Activated naive CD4-positive, alpha-beta T cell treated with anti-CD3 and anti-CD28 coated beads, Interleukin-2, amount 10 ng/mL, durations not matched to agents 7 days and 5 days (primary cell): ENCODE measurements at regions not wholly inside any gene's neighbourhood (a gene's known extent, or its start where the extent isn't known, plus 50 kb on each side); places are given as distances from the start of the nearest gene placed in this dataset.
"Not testable (repeated sequence)": the region's sequence is repeated elsewhere in the genome, so short reads cannot be mapped to it uniquely, and the experiment has no call there.

Experiments
- CTCF ChIA-PET: fragments of 350-600 bp; sonication (Branson Sonifier 250); formaldehyde crosslinking; loops from one replicate; lab custom pipeline; 2021; ENCODE audit warnings: antibody characterized with exemption; lab: Charles Lee
- DNase-seq: peaks from one replicate; pipeline ENCODE4 v3.0.0-alpha.2; 2020
- H3K27ac Mint-ChIP-seq: one replicate; pipeline ENCODE4 v1.8.0; 2021; ENCODE audit warnings: mild to moderate bottlenecking, moderate library complexity, mixed read lengths
- H3K27me3 Mint-ChIP-seq: one replicate; pipeline ENCODE4 v1.8.0; 2021; ENCODE audit warnings: mild to moderate bottlenecking, mixed read lengths
- H3K36me3 Mint-ChIP-seq: one replicate; pipeline ENCODE4 v1.8.0; 2021; ENCODE audit warnings: mixed read lengths
- H3K4me1 Mint-ChIP-seq: one replicate; pipeline ENCODE4 v1.8.0; 2021; ENCODE audit warnings: mixed read lengths
- H3K4me3 Mint-ChIP-seq: one replicate; pipeline ENCODE4 v1.8.0; 2021; ENCODE audit warnings: mild to moderate bottlenecking, moderate library complexity, mixed read lengths
- H3K9me3 Mint-ChIP-seq: one replicate; pipeline ENCODE4 v1.8.0; 2021; ENCODE audit warnings: mixed read lengths

DNA sequence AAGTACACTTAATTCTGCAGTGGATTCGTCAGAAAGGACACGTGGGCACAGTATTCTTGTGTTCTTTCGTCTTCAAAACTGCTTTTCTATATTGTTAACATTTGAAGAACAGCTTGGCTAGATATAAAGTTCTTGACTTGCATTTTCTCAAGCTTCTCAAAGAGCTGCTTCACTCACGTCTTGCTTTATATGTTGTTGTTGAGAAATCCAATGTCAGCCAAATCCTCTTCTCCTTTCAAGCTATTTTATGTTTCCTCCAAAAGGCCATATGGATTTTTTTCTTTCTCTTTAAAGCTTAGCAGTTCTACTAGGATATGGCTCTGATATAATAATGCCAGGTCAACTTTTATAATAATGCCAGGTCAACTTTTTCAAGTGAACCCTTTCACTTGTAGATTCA lies 65.5 kb upstream of the CYP1B1 start:
- Mint-ChIP-seq H3K4me1 (no peaks in the 10 kb centered on the region), H3K27ac (no peak overlapping the region), H3K9me3 (no peaks in the 10 kb centered on the region), H3K27me3 (peaks cover 11% of the 10 kb centered on the region), H3K36me3 (no peaks in the 10 kb centered on the region), H3K4me3 (no peak overlapping the region)
- CTCF ChIA-PET, result interaction anchor here (1.8 kb wide), 1 partner anchor 25 kb away, joined by 4 read pairs; no protein-coding TSS in a partner anchor
- no peak for DNase-seq

DNA sequence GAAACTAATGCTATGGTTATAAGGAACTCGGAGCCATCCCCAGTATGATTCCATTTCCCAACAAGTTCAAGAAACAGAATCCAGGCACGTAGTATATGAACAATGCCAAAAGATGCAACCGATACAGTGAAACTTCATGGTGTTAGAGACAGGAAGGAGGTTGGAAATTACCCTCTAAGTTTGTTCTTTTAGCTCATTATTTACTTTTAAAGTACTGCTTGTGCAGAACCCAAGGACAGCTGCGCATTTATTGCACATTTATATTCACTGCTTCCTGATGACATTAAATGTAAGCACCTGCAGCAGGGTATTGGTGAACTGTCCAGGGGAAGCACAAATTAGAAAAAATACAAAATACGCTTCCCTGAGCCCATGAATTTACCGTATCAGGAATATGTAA lies 63.0 kb upstream of the CYP1B1 start:
- Mint-ChIP-seq H3K9me3 (peaks cover 2% of the 10 kb centered on the region), H3K4me3 (no peak overlapping the region), H3K4me1 (no peaks in the 10 kb centered on the region), H3K27ac (no peak overlapping the region), H3K27me3 (peaks cover 11% of the 10 kb centered on the region), H3K36me3 (no peaks in the 10 kb centered on the region)
- CTCF ChIA-PET, result no interaction called here
- DNase-seq, result no peak

DNA sequence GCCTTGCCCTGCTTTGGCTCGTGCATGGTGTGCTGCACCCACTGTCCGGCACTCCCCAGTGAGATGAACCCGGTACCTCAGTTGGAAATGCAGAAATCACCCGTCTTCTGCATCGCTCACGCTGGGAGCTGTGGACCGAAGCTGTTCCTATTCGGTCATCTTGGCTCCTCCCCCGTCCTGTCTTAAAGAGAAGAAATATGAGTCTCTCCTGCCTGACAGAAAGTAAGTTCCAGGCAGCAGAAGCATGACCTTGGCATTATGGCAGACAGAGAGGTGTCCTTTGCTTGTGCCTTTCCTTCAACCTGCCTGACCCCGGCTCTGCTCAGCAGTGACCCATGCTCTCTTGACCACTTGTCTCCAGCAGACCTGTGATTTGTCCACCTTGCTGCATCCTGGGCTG lies 62.5 kb upstream of the CYP1B1 start:
- CTCF ChIA-PET, result no interaction called here
- H3K9me3 Mint-ChIP-seq, result peaks cover 2% of the 10 kb centered on the region
- H3K27me3 Mint-ChIP-seq, result peaks cover 11% of the 10 kb centered on the region
- no peak for DNase-seq
- no peak overlapping the region for H3K4me3 Mint-ChIP-seq
- H3K36me3 Mint-ChIP-seq, result no peaks in the 10 kb centered on the region
- H3K27ac Mint-ChIP-seq, result no peak overlapping the region
- H3K4me1 Mint-ChIP-seq, result no peaks in the 10 kb centered on the region

DNA sequence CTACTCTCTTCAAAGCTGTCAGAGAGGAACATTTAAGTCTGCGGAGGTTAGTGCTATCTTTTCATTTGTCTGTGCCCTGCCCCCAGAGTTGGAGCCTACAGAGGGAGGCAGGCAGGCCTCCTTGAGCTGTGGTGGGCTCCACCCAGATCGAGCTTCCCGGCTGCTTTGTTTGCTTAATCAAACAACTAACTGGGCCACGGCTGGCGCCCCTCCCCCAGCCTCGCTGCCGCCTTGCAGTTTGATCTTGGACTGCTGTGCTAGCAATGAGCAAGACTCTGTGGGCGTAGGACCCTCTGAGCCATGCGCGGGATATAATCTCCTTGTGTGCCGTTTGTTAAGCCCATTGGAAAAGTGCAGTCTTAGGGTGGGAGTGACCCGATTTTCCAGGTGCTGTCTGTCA lies 62.0 kb upstream of the CYP1B1 start:
- H3K27ac Mint-ChIP-seq, H3K4me1 Mint-ChIP-seq, DNase-seq, H3K36me3 Mint-ChIP-seq, H3K9me3 Mint-ChIP-seq, CTCF ChIA-PET, H3K4me3 Mint-ChIP-seq: not testable (repeated sequence)
- H3K27me3 Mint-ChIP-seq, result peaks cover 11% of the 10 kb centered on the region

DNA sequence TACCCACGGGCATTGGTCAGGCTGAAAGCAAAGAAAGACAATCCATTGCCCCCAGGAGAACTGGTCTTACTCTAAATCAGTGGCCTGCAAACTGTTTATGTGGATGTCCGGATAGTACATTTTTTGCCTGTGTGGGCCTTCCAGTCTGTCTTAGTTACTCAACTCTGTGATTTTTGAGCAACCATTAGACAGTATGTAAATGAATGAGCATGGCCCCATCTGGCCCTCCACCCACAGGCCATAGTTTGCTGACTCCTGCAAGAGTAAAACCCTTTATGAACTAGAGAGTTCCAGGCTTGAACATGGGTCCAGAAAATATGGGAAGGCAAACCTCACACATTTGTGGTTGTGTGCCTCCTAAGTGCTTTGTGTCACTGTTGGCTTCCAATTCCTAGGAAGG lies 55.7 kb upstream of the CYP1B1 start:
- peaks cover 11% of the 10 kb centered on the region for H3K9me3 Mint-ChIP-seq
- H3K4me1 Mint-ChIP-seq, result no peaks in the 10 kb centered on the region

DNA sequence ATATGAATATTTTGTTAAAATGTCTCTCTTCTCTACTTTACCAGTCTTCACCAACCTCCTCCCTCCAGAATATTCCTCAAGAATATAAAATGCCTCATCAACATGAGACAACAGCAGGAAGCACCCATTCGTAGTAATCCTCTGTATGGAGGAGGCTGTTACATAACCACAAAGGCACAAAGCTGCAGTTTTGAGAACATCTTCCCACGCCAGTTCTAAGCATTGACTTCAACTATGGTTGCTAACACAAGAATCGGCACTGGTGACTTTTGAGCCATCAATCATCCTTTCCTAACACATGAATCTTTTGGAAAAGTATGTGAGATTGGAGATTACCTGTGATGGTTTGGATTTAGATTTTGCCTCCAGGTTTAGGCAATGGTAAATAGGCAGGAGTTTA lies 54.9 kb upstream of the CYP1B1 start:
- Mint-ChIP-seq H3K4me1 (no peaks in the 10 kb centered on the region), H3K36me3 (no peaks in the 10 kb centered on the region), H3K27me3 (peaks cover 3% of the 10 kb centered on the region), H3K27ac (no peak overlapping the region), H3K4me3 (no peak overlapping the region), H3K9me3 (peaks cover 14% of the 10 kb centered on the region)
- CTCF ChIA-PET, result no interaction called here
- DNase-seq, result no peak

More for the DNA sequence above, 55.7 kb upstream of the CYP1B1 start:
- CTCF ChIA-PET, result no interaction called here
- Mint-ChIP-seq H3K27ac (no peak overlapping the region), H3K27me3 (peaks cover 3% of the 10 kb centered on the region), H3K4me3 (no peak overlapping the region), H3K36me3 (no peaks in the 10 kb centered on the region)
- no peak for DNase-seq

DNA sequence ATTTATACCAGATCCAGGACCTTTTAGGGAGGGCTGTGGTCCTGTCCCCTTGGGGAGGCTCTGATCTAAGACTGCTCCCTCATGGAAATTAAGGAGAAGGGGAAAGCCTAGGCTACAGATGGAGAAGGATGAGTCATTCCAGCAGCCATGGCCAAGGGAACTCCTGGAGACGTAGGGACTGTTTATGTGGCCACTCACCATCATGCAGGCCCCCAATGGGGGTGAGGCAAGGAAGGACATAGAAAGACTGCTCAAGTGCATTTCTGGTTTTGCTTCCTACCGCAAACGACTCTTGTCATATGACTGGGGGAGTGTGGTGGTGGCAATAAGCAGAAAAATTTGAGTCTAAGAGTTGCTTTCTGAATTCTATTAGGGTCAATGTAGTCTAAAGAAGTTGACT lies 54.0 kb upstream of the CYP1B1 start:
- Mint-ChIP-seq H3K36me3 (no peaks in the 10 kb centered on the region), H3K27me3 (peaks cover 7% of the 10 kb centered on the region), H3K4me1 (no peaks in the 10 kb centered on the region), H3K9me3 (peaks cover 16% of the 10 kb centered on the region), H3K4me3 (no peak overlapping the region), H3K27ac (no peak overlapping the region)
- DNase-seq, result no peak
- CTCF ChIA-PET, result no interaction called here

DNA sequence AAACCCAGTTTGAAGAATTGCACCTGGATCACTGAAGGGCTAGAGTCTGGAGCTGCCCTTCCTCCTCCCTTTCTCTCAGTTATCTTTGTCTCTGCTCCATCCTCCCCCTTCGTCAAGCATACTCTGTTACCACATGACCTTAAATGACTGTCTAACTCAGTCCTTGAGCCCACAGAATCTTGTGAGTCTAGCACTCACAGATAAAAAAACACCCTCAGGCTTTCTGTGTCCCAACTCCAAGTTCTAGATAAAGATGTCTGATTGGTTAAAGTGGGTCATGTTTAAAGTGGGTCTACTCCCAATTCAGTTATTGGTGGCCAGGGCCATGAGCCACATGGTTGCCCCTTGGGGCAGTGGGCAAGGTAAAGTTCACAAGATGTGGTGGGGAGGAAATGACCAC lies 53.5 kb upstream of the CYP1B1 start:
- H3K9me3 Mint-ChIP-seq, result peaks cover 15% of the 10 kb centered on the region
- H3K4me1 Mint-ChIP-seq, result no peaks in the 10 kb centered on the region
- peaks cover 7% of the 10 kb centered on the region for H3K27me3 Mint-ChIP-seq
- H3K4me3 Mint-ChIP-seq, result no peak overlapping the region
- CTCF ChIA-PET, result interaction anchor here (0.8 kb wide), 1 partner anchor 137 kb away, joined by 4 read pairs; no protein-coding TSS in a partner anchor
- H3K36me3 Mint-ChIP-seq, result no peaks in the 10 kb centered on the region
- H3K27ac Mint-ChIP-seq, result no peak overlapping the region
- no peak for DNase-seq

DNA sequence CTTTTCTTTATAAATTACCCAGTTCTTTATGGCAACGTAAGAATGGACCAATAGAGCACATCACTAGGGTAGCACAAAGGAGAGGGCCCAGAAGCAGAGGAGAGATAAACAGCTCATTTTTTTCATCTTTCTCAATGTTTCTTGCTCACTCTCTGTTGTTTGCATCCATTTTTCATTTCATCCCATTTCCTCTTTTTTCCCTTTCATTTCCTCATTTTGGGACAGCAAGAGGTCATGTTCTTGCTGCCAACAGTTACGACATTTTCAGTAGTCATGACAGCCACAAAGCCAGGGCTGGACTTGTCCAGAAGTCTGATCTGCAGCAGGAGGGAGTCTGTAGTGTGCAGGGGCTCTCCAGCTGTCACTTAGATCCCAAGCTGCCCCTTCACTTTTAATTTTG lies 52.7 kb upstream of the CYP1B1 start:
- H3K4me1 Mint-ChIP-seq, result no peaks in the 10 kb centered on the region

DNA sequence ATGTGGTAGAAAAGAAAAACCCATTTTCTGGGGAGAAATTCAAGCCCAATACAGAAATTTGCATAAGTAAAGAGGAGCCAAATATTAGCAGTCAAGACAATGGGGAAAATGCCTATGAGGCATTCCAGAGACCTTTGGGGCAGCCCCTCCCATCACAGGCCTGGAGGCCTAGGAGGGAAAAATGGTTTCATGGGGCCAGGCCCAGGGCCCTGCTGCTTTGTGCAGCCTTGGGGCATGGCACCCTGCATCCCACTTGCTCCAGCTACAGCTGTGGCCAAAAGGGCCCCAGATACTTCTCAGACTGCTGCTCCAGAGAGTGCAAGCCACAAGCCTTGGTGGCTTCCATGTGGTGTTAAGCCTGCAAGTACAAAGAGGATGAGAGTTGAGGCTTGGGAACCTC lies 51.3 kb upstream of the CYP1B1 start:
- Mint-ChIP-seq H3K4me3 (no peak overlapping the region), H3K27ac (no peak overlapping the region), H3K27me3 (peaks cover 7% of the 10 kb centered on the region), H3K9me3 (peaks cover 15% of the 10 kb centered on the region), H3K4me1 (no peaks in the 10 kb centered on the region), H3K36me3 (no peaks in the 10 kb centered on the region)
- no peak for DNase-seq
- CTCF ChIA-PET, result no interaction called here

More for the DNA sequence above, 52.7 kb upstream of the CYP1B1 start:
- CTCF ChIA-PET, result interaction anchor here (0.8 kb wide), 1 partner anchor 136 kb away, joined by 4 read pairs; no protein-coding TSS in a partner anchor
- peaks cover 15% of the 10 kb centered on the region for H3K9me3 Mint-ChIP-seq
- H3K27ac Mint-ChIP-seq, result no peak overlapping the region
- H3K27me3 Mint-ChIP-seq, result peaks cover 7% of the 10 kb centered on the region
- no peak for DNase-seq
- H3K36me3 Mint-ChIP-seq, result no peaks in the 10 kb centered on the region
- no peak overlapping the region for H3K4me3 Mint-ChIP-seq

DNA sequence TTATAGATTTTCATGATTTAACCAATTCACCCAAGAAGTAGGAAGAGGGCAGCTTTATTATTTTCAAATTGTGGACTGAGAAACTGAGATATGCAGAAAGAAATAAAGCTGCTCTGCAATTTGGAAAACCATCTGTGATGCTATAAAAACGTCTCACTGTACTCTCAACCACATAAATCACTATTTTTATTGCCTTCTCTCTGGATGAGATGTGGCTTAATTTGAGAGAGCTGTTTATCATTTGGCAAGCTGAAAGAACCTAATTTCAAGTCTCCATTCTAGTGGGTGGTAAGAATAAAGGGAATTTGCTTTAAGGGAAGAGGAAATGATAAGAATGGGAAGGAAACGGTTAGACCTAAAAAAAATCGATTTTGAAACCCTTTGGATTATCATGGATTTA lies 49.9 kb upstream of the CYP1B1 start:
- no peak for DNase-seq
- Mint-ChIP-seq H3K27me3 (peaks cover 11% of the 10 kb centered on the region), H3K36me3 (no peaks in the 10 kb centered on the region), H3K4me3 (no peak overlapping the region), H3K27ac (no peak overlapping the region), H3K9me3 (peaks cover 15% of the 10 kb centered on the region), H3K4me1 (no peaks in the 10 kb centered on the region)
- CTCF ChIA-PET, result interaction anchor here (1.0 kb wide), 1 partner anchor 141 kb away, joined by 3 read pairs; no protein-coding TSS in a partner anchor
